Thoracic aorta (tissue), 2 donors: ENCODE measurements at regions not wholly inside any gene's neighbourhood (a gene's known extent, or its start where the extent isn't known, plus 50 kb on each side); places are given as distances from the start of the nearest gene placed in this dataset.

ENCODE experiments used
- ATAC-seq: fragments of 150-250 bp; one replicate; pipeline ENCODE4 v1.8.0; 2017; ENCODE audit warnings: low read depth; ENCODE audit not compliant: insufficient number of reproducible peaks, low FRiP score
- DNase-seq: peaks from one replicate; pipeline ENCODE4 v3.0.0-alpha.2; 2020; ENCODE audit warnings: low spot score
- H3K27ac ChIP-seq, 2 donors: fragments of 200-600 bp; sonication (generic); 1 replicate in 1 of 2; 2 replicates in 1 of 2; pipeline ENCODE4 v1.5.1; 2016; ENCODE audit warnings: mild to moderate bottlenecking in 2 of 2, moderate library complexity in 2 of 2
- H3K27me3 ChIP-seq: fragments of 200-600 bp; sonication (generic); replicated peaks from 2 replicates; pipeline ENCODE4 v1.6.0; 2016; ENCODE audit warnings: mild to moderate bottlenecking; ENCODE audit not compliant: insufficient read depth
- H3K36me3 ChIP-seq: fragments of 200-600 bp; sonication (generic); one replicate; pipeline ENCODE4 v1.5.1; 2016
- H3K4me1 ChIP-seq, 2 donors: fragments of 200-600 bp; sonication (generic); 1 replicate in 1 of 2; 2 replicates in 1 of 2; pipeline versions ENCODE4 v1.5.1 to v1.6.0; 2016; ENCODE audit warnings: low read depth in 2 of 2, mild to moderate bottlenecking in 1 of 2; ENCODE audit not compliant: control insufficient read depth in 1 of 2
- H3K4me3 ChIP-seq: fragments of 200-600 bp; sonication (generic); 2 replicates; pipeline ENCODE4 v1.5.1; 2016; ENCODE audit warnings: mild to moderate bottlenecking
- H3K9me3 ChIP-seq: fragments of 200-600 bp; sonication (generic); 2 replicates; pipeline ENCODE4 v1.5.1; 2016
- CTCF ChIP-seq: fragments of 200-600 bp; sonication (generic); IDR thresholded peaks from one replicate; pipeline ENCODE4 v1.5.1; 2019; ENCODE audit warnings: antibody characterized with exemption

DNA sequence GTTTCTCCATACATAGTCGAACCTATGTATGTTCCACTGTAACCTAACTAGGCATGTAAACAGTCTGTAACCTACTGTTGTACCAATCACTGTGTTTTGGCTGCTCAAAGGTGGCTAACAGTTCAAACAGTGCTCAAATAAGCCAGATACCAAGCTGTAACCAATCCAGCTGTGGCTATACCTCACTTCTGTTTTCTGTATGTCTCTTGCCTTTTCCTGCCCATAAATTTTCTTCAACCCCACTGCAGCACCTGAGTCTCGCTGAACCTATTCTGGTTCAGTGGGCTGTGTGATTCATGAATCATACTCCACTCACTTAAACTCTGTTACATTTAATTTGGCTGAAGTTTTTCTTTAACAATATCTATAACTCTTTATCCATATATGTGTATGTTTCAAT lies 340.7 kb downstream of the LPIN1 start:
- no peaks in the 10 kb centered on the region for H3K36me3 ChIP-seq
- no peak for TF ChIP-seq CTCF
- DNase-seq = no peak
- no peaks in the 10 kb centered on the region for H3K27me3 ChIP-seq
- H3K27ac ChIP-seq = no peak overlapping the region
- ATAC-seq = no peak
- no peak overlapping the region for H3K4me3 ChIP-seq
- H3K9me3 ChIP-seq = no peaks in the 10 kb centered on the region
- peaks cover 0 to 8% of the 10 kb centered on the region in 2 donors for H3K4me1 ChIP-seq

GRCh38 chr2:12087671-12088380 lies 341.4 kb downstream of the LPIN1 start:
- no peak for ATAC-seq
- no peaks in the 10 kb centered on the region for H3K9me3 ChIP-seq
- no peaks in the 10 kb centered on the region for H3K36me3 ChIP-seq
- no peak for DNase-seq
- no peak overlapping the region for H3K27ac ChIP-seq
- no peak overlapping the region for H3K4me3 ChIP-seq
- H3K4me1 ChIP-seq = peaks cover 0 to 8% of the 10 kb centered on the region in 2 donors
- no peaks in the 10 kb centered on the region for H3K27me3 ChIP-seq
- TF ChIP-seq CTCF = no peak

GRCh38 chr2:12089001-12089400 lies 342.6 kb downstream of the LPIN1 start:
- ATAC-seq = no peak
- Histone ChIP-seq H3K36me3 (no peaks in the 10 kb centered on the region), H3K9me3 (no peaks in the 10 kb centered on the region), H3K4me1 (peaks cover 0 to 8% of the 10 kb centered on the region in 2 donors), H3K4me3 (no peak overlapping the region), H3K27ac (no peak overlapping the region), H3K27me3 (no peaks in the 10 kb centered on the region)
- no peak for TF ChIP-seq CTCF
- no peak for DNase-seq

DNA sequence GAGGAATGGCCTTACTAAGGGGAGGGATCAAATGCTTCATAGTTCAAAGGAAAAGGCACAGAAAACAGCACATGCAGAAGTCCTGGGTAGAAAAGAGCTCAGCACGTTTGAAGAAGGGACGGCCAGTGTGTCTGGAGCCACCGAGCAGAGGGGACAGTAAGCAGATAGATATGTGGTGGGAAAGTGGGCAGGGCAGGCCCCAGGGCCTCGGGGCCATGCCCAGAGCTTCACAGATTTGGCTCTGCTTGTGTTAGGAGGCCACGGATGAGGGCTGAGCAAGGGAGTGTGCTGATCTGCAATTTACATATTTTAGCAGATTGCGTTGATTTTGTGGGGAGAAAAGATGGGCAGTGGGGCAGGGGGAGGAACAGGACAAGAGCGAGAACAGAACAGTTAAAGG lies 343.1 kb downstream of the LPIN1 start:
- no peak overlapping the region for H3K4me3 ChIP-seq
- no peaks in the 10 kb centered on the region for H3K36me3 ChIP-seq
- no peak overlapping the region for H3K27ac ChIP-seq
- DNase-seq (no peak), ATAC-seq (no peak)
- H3K27me3 ChIP-seq = no peaks in the 10 kb centered on the region
- peaks cover 0 to 8% of the 10 kb centered on the region in 2 donors for H3K4me1 ChIP-seq
- H3K9me3 ChIP-seq = no peaks in the 10 kb centered on the region
- no peak for TF ChIP-seq CTCF

DNA sequence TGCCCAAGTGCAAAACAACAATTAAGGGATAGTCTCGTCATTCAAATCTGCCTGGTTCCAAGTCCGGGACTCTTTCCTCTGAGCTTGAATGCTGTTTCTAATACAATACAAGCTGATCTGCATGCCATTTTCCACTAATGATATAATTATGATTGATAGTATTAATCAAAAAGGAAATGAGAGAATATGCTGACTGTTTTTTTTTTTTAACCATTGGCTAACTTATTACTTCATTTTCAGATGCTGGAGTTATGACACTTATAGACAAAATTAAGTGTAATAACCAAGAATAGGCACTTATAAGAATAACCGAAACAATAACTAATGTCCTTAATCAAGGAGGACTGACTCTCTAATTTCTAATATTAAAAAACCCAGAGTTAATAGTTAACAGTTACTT lies 343.6 kb downstream of the LPIN1 start:
- H3K9me3 ChIP-seq = no peaks in the 10 kb centered on the region
- no peak for TF ChIP-seq CTCF
- H3K4me3 ChIP-seq = no peak overlapping the region
- H3K27me3 ChIP-seq = no peaks in the 10 kb centered on the region
- DNase-seq (no peak), ATAC-seq (no peak)
- H3K4me1 ChIP-seq = peaks cover 0 to 8% of the 10 kb centered on the region in 2 donors
- H3K36me3 ChIP-seq = no peaks in the 10 kb centered on the region
- no peak overlapping the region for H3K27ac ChIP-seq
